Vagina (tissue), 2 donors: ENCODE measurements at regions not wholly inside any gene's neighbourhood (a gene's known extent, or its start where the extent isn't known, plus 50 kb on each side); places are given as distances from the start of the nearest gene placed in this dataset.

ENCODE experiments used
- CTCF ChIP-seq, 3 experiments: fragments of 450-650 bp in 2 of 3; fragments of 200-600 bp in 1 of 3; sonication (generic) in 1 of 3; IDR thresholded peaks; one replicate each; pipeline ENCODE4 v1.5.1; 2017 to 2019; ENCODE audit warnings: antibody characterized with exemption in 3 of 3, mild to moderate bottlenecking in 2 of 3, moderate library complexity in 2 of 3
- POLR2A ChIP-seq, 2 donors: fragments of 450-650 bp; IDR thresholded peaks; one replicate each; pipeline ENCODE4 v1.6.1; 2017; ENCODE audit warnings: antibody characterized with exemption in 2 of 2, mild to moderate bottlenecking in 2 of 2, moderate library complexity in 2 of 2

DNA sequence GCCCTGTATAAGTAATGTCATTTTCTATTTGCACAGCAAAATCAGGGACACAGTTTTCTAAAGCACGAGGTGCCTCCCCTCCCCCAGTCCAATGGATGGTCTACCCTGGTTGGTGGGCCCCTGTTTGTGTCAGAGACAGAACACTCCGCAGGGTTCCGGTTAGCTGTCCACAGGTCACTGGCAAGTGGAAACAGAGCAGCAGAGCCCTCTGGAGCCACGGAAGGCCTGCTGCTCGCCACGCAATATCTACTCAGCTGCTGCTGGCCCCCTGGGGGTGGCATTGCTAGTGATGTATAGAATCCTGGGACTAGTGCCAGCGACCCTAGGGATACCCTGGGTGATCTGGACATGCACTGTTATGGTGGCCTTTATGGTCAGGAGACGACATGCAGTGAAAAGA, 50.4 kb downstream of the RIN2 start:
- TF ChIP-seq CTCF (IDR thresholded peaks at IDR 0.05) (no peak), POLR2A (IDR thresholded peaks at IDR 0.05) (no peak)
